ENCODE measurements at regions not wholly inside any gene's neighbourhood (a gene's known extent, or its start where the extent isn't known, plus 50 kb on each side); places are given as distances from the start of the nearest gene placed in this dataset.

- TF ChIP-seq ZXDB (tag by site-specific recombination; IDR thresholded peaks at IDR 0.05): peak; percentile 68
- TF ChIP-seq ZNF426 (tag by site-specific recombination; IDR thresholded peaks at IDR 0.05): no peak
- no peak for TF ChIP-seq ZNF76 (tag by site-specific recombination; IDR thresholded peaks at IDR 0.05; ENCODE audit: borderline replicate concordance, low read depth)
- TF ChIP-seq ZNF302 (tag by site-specific recombination; IDR thresholded peaks at IDR 0.05; ENCODE audit: low read depth): no peak
- TF ChIP-seq, protein P1, sequence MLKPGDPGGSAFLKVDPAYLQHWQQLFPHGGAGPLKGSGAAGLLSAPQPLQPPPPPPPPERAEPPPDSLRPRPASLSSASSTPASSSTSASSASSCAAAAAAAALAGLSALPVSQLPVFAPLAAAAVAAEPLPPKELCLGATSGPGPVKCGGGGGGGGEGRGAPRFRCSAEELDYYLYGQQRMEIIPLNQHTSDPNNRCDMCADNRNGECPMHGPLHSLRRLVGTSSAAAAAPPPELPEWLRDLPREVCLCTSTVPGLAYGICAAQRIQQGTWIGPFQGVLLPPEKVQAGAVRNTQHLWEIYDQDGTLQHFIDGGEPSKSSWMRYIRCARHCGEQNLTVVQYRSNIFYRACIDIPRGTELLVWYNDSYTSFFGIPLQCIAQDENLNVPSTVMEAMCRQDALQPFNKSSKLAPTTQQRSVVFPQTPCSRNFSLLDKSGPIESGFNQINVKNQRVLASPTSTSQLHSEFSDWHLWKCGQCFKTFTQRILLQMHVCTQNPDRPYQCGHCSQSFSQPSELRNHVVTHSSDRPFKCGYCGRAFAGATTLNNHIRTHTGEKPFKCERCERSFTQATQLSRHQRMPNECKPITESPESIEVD (tag by site-specific recombination; IDR thresholded peaks at IDR 0.05): peak; percentile 51
- no peak for TF ChIP-seq HOXD13 (CRISPR knock-in tag; IDR thresholded peaks at IDR 0.05; ENCODE audit: borderline replicate concordance)
- no peak for TF ChIP-seq ZNF169 (tag by site-specific recombination; IDR thresholded peaks at IDR 0.05)
- 0 out of 2 replicates have a peak, but pooled peaks have one; percentile 13 for TF ChIP-seq KLF10 (tag by site-specific recombination; IDR thresholded peaks at IDR 0.05)
- peak; percentile 54; the same call in 1 of the 2 replicates for TF ChIP-seq ZNF366 (tag by site-specific recombination; conservative IDR thresholded peaks at IDR 0.05)
- TF ChIP-seq ZNF658 (tag by site-specific recombination; IDR thresholded peaks at IDR 0.05): no peak
- TF ChIP-seq ZNF24 (tag by site-specific recombination; IDR thresholded peaks at IDR 0.05): peak; percentile 54; the same call in 1 of the 2 replicates
- no peak for TF ChIP-seq BCL11A (tag by site-specific recombination; IDR thresholded peaks at IDR 0.05; ENCODE audit: low read depth)
- TF ChIP-seq, protein P2, sequence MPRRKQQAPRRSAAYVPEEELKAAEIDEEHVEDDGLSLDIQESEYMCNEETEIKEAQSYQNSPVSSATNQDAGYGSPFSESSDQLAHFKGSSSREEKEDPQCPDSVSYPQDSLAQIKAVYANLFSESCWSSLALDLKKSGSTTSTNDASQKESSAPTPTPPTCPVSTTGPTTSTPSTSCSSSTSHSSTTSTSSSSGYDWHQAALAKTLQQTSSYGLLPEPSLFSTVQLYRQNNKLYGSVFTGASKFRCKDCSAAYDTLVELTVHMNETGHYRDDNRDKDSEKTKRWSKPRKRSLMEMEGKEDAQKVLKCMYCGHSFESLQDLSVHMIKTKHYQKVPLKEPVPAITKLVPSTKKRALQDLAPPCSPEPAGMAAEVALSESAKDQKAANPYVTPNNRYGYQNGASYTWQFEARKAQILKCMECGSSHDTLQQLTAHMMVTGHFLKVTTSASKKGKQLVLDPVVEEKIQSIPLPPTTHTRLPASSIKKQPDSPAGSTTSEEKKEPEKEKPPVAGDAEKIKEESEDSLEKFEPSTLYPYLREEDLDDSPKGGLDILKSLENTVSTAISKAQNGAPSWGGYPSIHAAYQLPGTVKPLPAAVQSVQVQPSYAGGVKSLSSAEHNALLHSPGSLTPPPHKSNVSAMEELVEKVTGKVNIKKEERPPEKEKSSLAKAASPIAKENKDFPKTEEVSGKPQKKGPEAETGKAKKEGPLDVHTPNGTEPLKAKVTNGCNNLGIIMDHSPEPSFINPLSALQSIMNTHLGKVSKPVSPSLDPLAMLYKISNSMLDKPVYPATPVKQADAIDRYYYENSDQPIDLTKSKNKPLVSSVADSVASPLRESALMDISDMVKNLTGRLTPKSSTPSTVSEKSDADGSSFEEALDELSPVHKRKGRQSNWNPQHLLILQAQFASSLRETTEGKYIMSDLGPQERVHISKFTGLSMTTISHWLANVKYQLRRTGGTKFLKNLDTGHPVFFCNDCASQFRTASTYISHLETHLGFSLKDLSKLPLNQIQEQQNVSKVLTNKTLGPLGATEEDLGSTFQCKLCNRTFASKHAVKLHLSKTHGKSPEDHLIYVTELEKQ (tag by site-specific recombination; IDR thresholded peaks at IDR 0.05; ENCODE audit: borderline replicate concordance): peak; percentile 66; the same call in 1 of the 2 replicates
- no peak for TF ChIP-seq ZNF670 (tag by site-specific recombination; IDR thresholded peaks at IDR 0.05; ENCODE audit: low read depth)
- TF ChIP-seq SCRT2 (tag by site-specific recombination; IDR thresholded peaks at IDR 0.05): no peak
- TF ChIP-seq, protein P3, sequence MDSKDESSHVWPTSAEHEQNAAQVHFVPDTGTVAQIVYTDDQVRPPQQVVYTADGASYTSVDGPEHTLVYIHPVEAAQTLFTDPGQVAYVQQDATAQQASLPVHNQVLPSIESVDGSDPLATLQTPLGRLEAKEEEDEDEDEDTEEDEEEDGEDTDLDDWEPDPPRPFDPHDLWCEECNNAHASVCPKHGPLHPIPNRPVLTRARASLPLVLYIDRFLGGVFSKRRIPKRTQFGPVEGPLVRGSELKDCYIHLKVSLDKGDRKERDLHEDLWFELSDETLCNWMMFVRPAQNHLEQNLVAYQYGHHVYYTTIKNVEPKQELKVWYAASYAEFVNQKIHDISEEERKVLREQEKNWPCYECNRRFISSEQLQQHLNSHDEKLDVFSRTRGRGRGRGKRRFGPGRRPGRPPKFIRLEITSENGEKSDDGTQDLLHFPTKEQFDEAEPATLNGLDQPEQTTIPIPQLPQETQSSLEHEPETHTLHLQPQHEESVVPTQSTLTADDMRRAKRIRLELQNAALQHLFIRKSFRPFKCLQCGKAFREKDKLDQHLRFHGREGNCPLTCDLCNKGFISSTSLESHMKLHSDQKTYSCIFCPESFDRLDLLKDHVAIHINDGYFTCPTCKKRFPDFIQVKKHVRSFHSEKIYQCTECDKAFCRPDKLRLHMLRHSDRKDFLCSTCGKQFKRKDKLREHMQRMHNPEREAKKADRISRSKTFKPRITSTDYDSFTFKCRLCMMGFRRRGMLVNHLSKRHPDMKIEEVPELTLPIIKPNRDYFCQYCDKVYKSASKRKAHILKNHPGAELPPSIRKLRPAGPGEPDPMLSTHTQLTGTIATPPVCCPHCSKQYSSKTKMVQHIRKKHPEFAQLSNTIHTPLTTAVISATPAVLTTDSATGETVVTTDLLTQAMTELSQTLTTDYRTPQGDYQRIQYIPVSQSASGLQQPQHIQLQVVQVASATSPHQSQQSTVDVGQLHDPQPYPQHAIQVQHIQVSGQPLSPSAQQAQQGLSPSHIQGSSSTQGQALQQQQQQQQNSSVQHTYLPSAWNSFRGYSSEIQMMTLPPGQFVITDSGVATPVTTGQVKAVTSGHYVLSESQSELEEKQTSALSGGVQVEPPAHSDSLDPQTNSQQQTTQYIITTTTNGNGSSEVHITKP (tag by site-specific recombination; IDR thresholded peaks at IDR 0.05): peak; percentile 30; the same call in 1 of the 2 replicates
- TF ChIP-seq KLF8 (tag by site-specific recombination; IDR thresholded peaks at IDR 0.05): peak; percentile 67
- no peak for TF ChIP-seq ZNF2 (tag by site-specific recombination; IDR thresholded peaks at IDR 0.05)
- no peak for TF ChIP-seq ZNF561 (tag by site-specific recombination; IDR thresholded peaks at IDR 0.05; ENCODE audit: borderline replicate concordance)
- TF ChIP-seq, protein P4, sequence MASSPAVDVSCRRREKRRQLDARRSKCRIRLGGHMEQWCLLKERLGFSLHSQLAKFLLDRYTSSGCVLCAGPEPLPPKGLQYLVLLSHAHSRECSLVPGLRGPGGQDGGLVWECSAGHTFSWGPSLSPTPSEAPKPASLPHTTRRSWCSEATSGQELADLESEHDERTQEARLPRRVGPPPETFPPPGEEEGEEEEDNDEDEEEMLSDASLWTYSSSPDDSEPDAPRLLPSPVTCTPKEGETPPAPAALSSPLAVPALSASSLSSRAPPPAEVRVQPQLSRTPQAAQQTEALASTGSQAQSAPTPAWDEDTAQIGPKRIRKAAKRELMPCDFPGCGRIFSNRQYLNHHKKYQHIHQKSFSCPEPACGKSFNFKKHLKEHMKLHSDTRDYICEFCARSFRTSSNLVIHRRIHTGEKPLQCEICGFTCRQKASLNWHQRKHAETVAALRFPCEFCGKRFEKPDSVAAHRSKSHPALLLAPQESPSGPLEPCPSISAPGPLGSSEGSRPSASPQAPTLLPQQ (tag by site-specific recombination; IDR thresholded peaks at IDR 0.05): 0 out of 2 replicates have a peak, but pooled peaks have one; percentile 25
- no peak for TF ChIP-seq ZNF221 (tag by site-specific recombination; IDR thresholded peaks at IDR 0.05; ENCODE audit: borderline replicate concordance)
- TF ChIP-seq ZNF48 (tag by site-specific recombination; IDR thresholded peaks at IDR 0.05): no peak
- no peak for TF ChIP-seq ZBTB17 (tag by site-specific recombination; IDR thresholded peaks at IDR 0.05)
- 0 out of 2 replicates have a peak, but pooled peaks have one; percentile 43 for TF ChIP-seq GLI2 (tag by site-specific recombination; IDR thresholded peaks at IDR 0.05; ENCODE audit: borderline replicate concordance, low read depth)
- peak; percentile 45; the same call in 1 of the 2 replicates for TF ChIP-seq ZNF394 (tag by site-specific recombination; IDR thresholded peaks at IDR 0.05; ENCODE audit: borderline replicate concordance)
- TF ChIP-seq, protein P5, sequence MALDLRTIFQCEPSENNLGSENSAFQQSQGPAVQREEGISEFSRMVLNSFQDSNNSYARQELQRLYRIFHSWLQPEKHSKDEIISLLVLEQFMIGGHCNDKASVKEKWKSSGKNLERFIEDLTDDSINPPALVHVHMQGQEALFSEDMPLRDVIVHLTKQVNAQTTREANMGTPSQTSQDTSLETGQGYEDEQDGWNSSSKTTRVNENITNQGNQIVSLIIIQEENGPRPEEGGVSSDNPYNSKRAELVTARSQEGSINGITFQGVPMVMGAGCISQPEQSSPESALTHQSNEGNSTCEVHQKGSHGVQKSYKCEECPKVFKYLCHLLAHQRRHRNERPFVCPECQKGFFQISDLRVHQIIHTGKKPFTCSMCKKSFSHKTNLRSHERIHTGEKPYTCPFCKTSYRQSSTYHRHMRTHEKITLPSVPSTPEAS (tag by site-specific recombination; IDR thresholded peaks at IDR 0.05): peak; percentile 66; the same call in 1 of the 2 replicates
These were observed 169.8 kb downstream of the BTC start (continued) for GRCh38 chr4:74624351-74625151.
